LNCaP clone FGC (cell line): ENCODE measurements at regions not wholly inside any gene's neighbourhood (a gene's known extent, or its start where the extent isn't known, plus 50 kb on each side); places are given as distances from the start of the nearest gene placed in this dataset.
"Not testable (repeated sequence)": the region's sequence is repeated elsewhere in the genome, so short reads cannot be mapped to it uniquely, and the experiment has no call there.

Source experiments
- DNase-seq: peaks from one replicate; pipeline ENCODE4 v3.0.0-alpha.2; 2011; ENCODE audit warnings: low read depth
- H3K4me3 ChIP-seq: 2 replicates; pipeline ENCODE4 v1.5.1; 2011; ENCODE audit warnings: mild to moderate bottlenecking, low read depth, low read length, control low read depth
- TF ChIP-seq, protein P1 (sequence below): IDR thresholded peaks from 2 replicates; pipeline ENCODE4 v1.5.1; 2012; ENCODE audit warnings: mild to moderate bottlenecking; ENCODE audit not compliant: control insufficient read depth, insufficient read depth; ENCODE audit errors: extremely low read depth

DNA sequence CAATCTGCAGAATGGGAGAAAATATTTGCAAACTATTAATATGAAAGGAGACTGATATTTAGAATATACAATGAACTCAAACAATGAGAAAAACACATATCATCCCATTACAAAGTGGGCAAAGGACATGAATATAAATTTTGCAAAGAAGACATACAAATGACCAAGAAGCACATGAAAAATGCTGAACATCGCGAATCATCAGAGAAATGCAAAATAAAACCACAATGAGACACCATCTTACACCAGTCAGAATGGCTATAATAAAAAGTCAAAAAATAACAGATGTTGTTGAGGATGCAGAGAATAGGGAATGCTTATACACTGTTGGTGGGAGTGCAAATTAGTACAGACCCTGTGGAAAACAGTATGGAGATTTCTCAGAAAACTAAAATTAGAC is 83.6 kb downstream of the RAP2B start:
- DNase-seq: no peak
- TF ChIP-seq, protein P1, sequence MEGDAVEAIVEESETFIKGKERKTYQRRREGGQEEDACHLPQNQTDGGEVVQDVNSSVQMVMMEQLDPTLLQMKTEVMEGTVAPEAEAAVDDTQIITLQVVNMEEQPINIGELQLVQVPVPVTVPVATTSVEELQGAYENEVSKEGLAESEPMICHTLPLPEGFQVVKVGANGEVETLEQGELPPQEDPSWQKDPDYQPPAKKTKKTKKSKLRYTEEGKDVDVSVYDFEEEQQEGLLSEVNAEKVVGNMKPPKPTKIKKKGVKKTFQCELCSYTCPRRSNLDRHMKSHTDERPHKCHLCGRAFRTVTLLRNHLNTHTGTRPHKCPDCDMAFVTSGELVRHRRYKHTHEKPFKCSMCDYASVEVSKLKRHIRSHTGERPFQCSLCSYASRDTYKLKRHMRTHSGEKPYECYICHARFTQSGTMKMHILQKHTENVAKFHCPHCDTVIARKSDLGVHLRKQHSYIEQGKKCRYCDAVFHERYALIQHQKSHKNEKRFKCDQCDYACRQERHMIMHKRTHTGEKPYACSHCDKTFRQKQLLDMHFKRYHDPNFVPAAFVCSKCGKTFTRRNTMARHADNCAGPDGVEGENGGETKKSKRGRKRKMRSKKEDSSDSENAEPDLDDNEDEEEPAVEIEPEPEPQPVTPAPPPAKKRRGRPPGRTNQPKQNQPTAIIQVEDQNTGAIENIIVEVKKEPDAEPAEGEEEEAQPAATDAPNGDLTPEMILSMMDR: no peak
- no peak overlapping the region for H3K4me3 ChIP-seq

DNA sequence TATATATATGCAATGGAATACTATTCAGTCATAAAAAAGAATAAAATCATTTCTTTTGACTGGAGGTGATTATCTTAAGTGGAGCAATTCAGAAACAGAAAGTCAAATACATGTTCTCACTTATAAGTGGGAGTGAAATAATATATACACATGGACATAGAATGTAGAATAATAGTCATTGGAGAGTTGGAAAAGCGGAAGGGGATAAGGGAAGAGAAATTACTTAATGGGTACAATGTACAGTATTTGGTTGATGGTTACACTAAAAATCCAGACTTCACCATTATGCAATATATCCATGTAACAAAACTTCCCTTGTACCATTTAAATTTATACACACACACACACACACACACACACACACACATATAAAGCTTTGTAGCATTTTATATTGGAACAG is 84.3 kb downstream of the RAP2B start:
- no peak overlapping the region for H3K4me3 ChIP-seq
- TF ChIP-seq, protein P1: no peak
- no peak for DNase-seq

DNA sequence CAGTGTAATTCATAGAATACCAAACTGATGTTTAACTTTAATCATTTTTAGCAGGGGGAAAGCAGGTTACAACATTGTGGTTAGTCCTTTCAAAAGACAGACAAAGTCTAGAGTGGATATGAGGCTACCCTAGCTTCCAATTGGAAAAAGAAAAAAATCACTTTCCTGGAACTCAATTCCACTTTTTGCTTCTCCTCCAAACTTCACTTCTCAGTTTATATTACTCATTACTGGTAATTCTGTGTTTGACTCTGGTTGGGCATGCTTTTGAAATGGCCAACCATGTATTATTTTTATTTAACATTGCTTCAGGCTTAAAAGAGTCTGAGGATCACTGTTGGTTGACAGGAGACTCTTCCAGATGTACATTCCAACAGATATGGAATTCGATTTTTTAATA is 84.8 kb downstream of the RAP2B start:
- TF ChIP-seq, protein P1: no peak
- no peak for DNase-seq

DNA sequence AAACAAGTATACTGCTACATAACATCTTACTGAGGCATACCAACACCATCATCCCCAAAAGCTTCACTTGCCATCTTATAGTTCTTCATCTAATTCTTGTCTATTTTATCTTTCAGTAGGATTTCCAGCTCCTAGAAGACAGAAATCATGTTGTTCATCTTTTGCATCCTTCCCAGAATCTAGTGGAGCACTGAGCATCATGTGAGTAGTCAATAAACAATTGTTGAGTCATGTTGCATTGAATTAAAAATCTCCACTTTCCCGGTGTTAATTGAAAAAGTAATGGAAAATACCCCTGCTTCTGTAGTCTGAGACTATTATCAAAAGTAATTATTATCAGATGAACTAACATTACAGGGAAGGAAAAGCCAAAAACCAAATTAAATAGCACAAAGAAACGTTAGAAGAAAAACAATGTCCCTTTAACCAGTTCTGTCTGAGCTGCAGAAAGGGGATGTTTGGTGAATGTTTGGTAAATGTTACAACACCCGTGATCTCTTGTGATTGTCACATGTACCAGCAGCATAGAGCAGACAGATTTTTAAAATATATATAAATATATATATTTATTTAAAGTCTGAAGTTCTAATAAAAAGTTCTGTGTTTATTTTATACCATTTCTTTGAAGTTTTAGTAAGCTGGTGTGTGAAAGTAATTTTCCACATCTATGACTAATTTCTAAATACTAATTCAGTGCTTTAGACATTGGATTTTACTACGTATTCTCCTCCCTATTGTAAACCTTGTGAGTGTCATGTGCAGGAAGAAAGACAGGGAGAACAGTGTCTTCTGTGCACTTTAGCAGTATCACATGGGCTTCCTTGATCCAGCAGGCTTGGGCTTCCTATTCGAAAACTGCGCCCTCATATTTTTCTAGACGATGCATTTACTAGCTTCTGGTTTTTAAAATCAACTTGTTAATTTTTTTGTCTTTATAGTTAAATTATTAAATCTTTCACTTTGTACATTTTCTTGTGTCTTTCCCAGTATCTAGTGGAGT is 85.6 kb downstream of the RAP2B start:
- TF ChIP-seq, protein P1: no peak
- no peak for DNase-seq
- no peak overlapping the region for H3K4me3 ChIP-seq

More for the DNA sequence above, 84.8 kb downstream of the RAP2B start:
- no peak overlapping the region for H3K4me3 ChIP-seq

DNA sequence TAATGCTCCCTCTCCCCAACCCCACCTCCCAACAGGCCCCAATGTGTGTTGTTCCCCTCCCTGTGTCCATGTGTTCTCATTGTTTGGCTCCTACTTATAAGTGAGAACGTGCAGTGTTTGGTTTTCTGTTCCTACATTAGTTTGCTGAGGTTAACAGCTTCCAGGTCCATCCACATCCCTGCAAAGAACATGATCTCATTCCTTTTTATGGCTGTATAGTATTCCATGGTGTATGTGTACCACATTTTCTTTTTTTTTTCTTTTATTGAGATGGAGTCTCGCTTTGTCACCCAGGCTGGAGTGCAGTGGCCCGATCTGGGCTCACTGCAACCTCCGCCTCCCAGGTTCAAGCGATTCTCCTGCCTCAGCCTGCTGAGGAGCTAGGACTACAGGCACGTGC is 86.8 kb downstream of the RAP2B start:
- H3K4me3 ChIP-seq, DNase-seq: not testable (repeated sequence)

DNA sequence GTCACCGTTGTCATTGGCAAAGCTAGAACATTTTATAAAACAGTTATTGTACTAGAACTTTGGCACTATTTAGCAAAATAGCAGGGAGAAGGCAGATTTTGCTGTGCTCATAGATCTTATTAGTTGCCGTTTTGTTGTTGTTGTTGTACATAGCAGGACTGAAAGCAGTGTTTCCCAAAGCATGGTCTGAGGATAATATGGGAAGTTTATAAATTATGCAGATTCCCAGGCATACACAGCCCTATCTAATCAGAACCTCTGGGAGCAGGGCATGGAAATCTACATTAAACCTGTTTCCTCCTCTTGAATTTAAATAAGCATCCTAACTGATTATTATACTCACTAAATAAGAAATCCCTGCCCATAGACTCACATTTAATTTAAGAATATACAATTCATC is 87.9 kb downstream of the RAP2B start:
- TF ChIP-seq, protein P1: no peak
- H3K4me3 ChIP-seq: no peak overlapping the region
- DNase-seq: no peak

DNA sequence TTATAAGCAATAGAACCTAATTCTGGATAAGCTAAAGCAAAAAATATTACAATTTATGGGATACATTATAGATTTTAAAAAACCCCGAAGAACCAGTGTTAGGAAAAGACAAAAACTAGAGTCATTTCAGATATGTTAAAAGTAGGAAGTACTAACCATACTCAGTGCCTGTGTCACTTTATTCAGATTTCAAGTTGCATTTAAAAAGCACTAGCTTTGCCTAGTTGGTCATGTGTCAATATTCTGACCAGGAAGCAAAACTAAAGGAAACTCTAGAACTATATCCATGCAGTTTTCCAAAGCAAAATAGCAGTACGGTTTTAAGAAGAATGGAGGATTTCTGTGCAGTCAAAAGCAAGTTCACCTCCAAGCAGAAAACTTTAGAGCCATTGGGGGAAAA is 88.4 kb downstream of the RAP2B start:
- TF ChIP-seq, protein P1: no peak
- H3K4me3 ChIP-seq: no peak overlapping the region
- no peak for DNase-seq
